Lower leg skin (tissue), 3 donors: ENCODE measurements at regions not wholly inside any gene's neighbourhood (a gene's known extent, or its start where the extent isn't known, plus 50 kb on each side); places are given as distances from the start of the nearest gene placed in this dataset.

ENCODE experiments used
- CTCF ChIP-seq, 3 donors: fragments of 450-650 bp; IDR thresholded peaks; one replicate each; pipeline ENCODE4 v1.5.1; 2016; ENCODE audit warnings: antibody characterized with exemption in 3 of 3, mild to moderate bottlenecking in 3 of 3, moderate library complexity in 2 of 3
- POLR2A ChIP-seq, 2 donors: fragments of 450-650 bp; IDR thresholded peaks; one replicate each; pipeline ENCODE4 v1.6.1; 2016 to 2017; ENCODE audit warnings: antibody characterized with exemption in 2 of 2, mild to moderate bottlenecking in 1 of 2, moderate library complexity in 1 of 2

GRCh38 chr6:170159022-170159965 lies 131.6 kb downstream of the DLL1 start:
- TF ChIP-seq POLR2A (IDR thresholded peaks at IDR 0.05), result no peak
- TF ChIP-seq CTCF (IDR thresholded peaks at IDR 0.05), result no peak
